Heart left ventricle (tissue), 13 donors: ENCODE measurements at regions not wholly inside any gene's neighbourhood (a gene's known extent, or its start where the extent isn't known, plus 50 kb on each side); places are given as distances from the start of the nearest gene placed in this dataset.

ENCODE experiments used
- POLR2A ChIP-seq, 2 donors: fragments of 450-650 bp; IDR thresholded peaks; one replicate each; pipeline ENCODE4 v1.6.1; 2017; ENCODE audit warnings: antibody characterized with exemption in 2 of 2, mild to moderate bottlenecking in 2 of 2, moderate library complexity in 2 of 2
- TF ChIP-seq, protein P1 (sequence below), 12 donors: fragments of 200-600 bp; sonication (generic) in 4 of 12; IDR thresholded peaks; one replicate each; pipeline versions ENCODE4 v1.5.0 to v1.8.0; 2018 to 2022; ENCODE audit warnings: antibody characterized with exemption in 12 of 12, mild to moderate bottlenecking in 5 of 12
- donor health status: ischemic (EF 13 %, LVEDD 7.1; RV severe dilation, severe dysfunction).
- donor health status: DM: no; HTN: yes; CAD: no.
- donor health status: DM: no; HTN: no; CAD: no.
- donor health status: ischemic (EF 25% LVEDD 6.9; RV normal size, moderate dysfunction).
- donor health status: ischemic (EF 25% LVEDD 5.7; RV mildly dilated, moderate dysfunction).
- donor health status: ischemic (EF 35%, LVEDD 5.7; RV mildly dilated, moderate dysfunction).
- donor health status: nonischemic (EF 11% LVEDD 7.7; RV severe dilation, severe dysfunction).
- donor health status: DM: yes; HTN: yes; CAD: no.
- donor health status: PGD.
- donor health status: ischemic (EF 29% LVEDD 5.4; RV normal size, mild dysfunction).
- donor health status: nonischemic (EF 23%, LVEDD 6.1; RV moderate dilation, normal function).

DNA sequence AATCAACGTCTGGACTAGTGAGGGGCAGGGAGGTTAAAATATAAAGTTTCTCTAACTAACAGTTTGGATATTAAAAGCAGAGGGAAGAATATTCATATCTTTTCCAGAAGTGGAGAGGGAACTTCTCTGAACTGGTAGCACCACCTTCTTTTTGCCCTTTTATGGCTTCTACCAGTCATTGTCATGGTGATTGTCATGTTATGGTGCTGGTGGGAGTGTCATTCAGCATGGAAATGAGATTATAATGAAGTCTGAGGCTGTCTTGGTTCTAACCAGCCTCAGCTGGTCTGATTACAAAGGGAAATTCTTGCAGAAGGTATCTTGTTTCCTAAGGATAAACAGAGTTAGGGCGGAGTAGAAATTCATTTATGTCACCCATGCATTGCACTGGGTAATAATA, 523.8 kb downstream of the ZWINT start:
- TF ChIP-seq, protein P1, sequence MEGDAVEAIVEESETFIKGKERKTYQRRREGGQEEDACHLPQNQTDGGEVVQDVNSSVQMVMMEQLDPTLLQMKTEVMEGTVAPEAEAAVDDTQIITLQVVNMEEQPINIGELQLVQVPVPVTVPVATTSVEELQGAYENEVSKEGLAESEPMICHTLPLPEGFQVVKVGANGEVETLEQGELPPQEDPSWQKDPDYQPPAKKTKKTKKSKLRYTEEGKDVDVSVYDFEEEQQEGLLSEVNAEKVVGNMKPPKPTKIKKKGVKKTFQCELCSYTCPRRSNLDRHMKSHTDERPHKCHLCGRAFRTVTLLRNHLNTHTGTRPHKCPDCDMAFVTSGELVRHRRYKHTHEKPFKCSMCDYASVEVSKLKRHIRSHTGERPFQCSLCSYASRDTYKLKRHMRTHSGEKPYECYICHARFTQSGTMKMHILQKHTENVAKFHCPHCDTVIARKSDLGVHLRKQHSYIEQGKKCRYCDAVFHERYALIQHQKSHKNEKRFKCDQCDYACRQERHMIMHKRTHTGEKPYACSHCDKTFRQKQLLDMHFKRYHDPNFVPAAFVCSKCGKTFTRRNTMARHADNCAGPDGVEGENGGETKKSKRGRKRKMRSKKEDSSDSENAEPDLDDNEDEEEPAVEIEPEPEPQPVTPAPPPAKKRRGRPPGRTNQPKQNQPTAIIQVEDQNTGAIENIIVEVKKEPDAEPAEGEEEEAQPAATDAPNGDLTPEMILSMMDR (IDR thresholded peaks at IDR 0.05): no peak
- TF ChIP-seq POLR2A (IDR thresholded peaks at IDR 0.05): no peak
